ENCODE measurements at regions not wholly inside any gene's neighbourhood (a gene's known extent, or its start where the extent isn't known, plus 50 kb on each side); places are given as distances from the start of the nearest gene placed in this dataset.
"Not testable (repeated sequence)": the region's sequence is repeated elsewhere in the genome, so short reads cannot be mapped to it uniquely, and the experiment has no call there.

- Histone ChIP-seq H3K27ac (ENCODE audit: low read length) (no peak overlapping the region), H4K20me1 (ENCODE audit: insufficient read depth, low read depth, low read length) (no peaks in the 10 kb centered on the region), H2AFZ (ENCODE audit: low read length) (no peak overlapping the region), H3K27me3 (ENCODE audit: low read length) (no peaks in the 10 kb centered on the region), H3K36me3 (ENCODE audit: insufficient read depth, low read length) (no peaks in the 10 kb centered on the region), H3K4me1 (ENCODE audit: low read length) (no peaks in the 10 kb centered on the region), H3K9me2 (replicated peaks; ENCODE audit: insufficient read depth, low read length) (no peaks in the 10 kb centered on the region), H3K9ac (ENCODE audit: low read length) (no peak overlapping the region), H3K4me3 (ENCODE audit: low read length) (no peak overlapping the region), H3K4me2 (ENCODE audit: low read depth, low read length, poor library complexity, severe bottlenecking) (no peak overlapping the region), H3K9me3 (ENCODE audit: low read length) (no peaks in the 10 kb centered on the region), H3K79me2 (ENCODE audit: low read length) (no peaks in the 10 kb centered on the region)
- DNase-seq = no peak
These were observed 476.7 kb downstream of the CNTN3 start for GRCh38 chr3:74137790-74138189.

GRCh38 chr3:74135808-74136207 lies 478.7 kb downstream of the CNTN3 start:
- H3K4me3 ChIP-seq (ENCODE audit: low read length) = no peak overlapping the region
- no peak overlapping the region for H3K9ac ChIP-seq (ENCODE audit: low read length)
- H3K4me2 ChIP-seq (ENCODE audit: low read depth, low read length, poor library complexity, severe bottlenecking) = no peak overlapping the region
- H4K20me1 ChIP-seq (ENCODE audit: insufficient read depth, low read depth, low read length) = no peaks in the 10 kb centered on the region
- H3K27ac ChIP-seq (ENCODE audit: low read length) = no peak overlapping the region
- DNase-seq = no peak
- H3K36me3 ChIP-seq (ENCODE audit: insufficient read depth, low read length) = no peaks in the 10 kb centered on the region
- H3K9me2 ChIP-seq (replicated peaks; ENCODE audit: insufficient read depth, low read length) = no peaks in the 10 kb centered on the region
- no peak overlapping the region for H2AFZ ChIP-seq (ENCODE audit: low read length)
- H3K79me2 ChIP-seq (ENCODE audit: low read length) = no peaks in the 10 kb centered on the region
- H3K9me3 ChIP-seq (ENCODE audit: low read length) = no peaks in the 10 kb centered on the region
- H3K27me3 ChIP-seq (ENCODE audit: low read length) = no peaks in the 10 kb centered on the region
- no peaks in the 10 kb centered on the region for H3K4me1 ChIP-seq (ENCODE audit: low read length)

GRCh38 chr3:74134831-74135230 lies 479.6 kb downstream of the CNTN3 start:
- Histone ChIP-seq H3K9ac (ENCODE audit: low read length) (no peak overlapping the region), H3K36me3 (ENCODE audit: insufficient read depth, low read length) (no peaks in the 10 kb centered on the region), H3K79me2 (ENCODE audit: low read length) (no peaks in the 10 kb centered on the region), H3K9me2 (replicated peaks; ENCODE audit: insufficient read depth, low read length) (no peaks in the 10 kb centered on the region), H3K4me1 (ENCODE audit: low read length) (no peaks in the 10 kb centered on the region), H3K27me3 (ENCODE audit: low read length) (no peaks in the 10 kb centered on the region), H3K4me2 (ENCODE audit: low read depth, low read length, poor library complexity, severe bottlenecking) (no peak overlapping the region), H3K27ac (ENCODE audit: low read length) (no peak overlapping the region), H3K4me3 (ENCODE audit: low read length) (no peak overlapping the region), H3K9me3 (ENCODE audit: low read length) (no peaks in the 10 kb centered on the region), H2AFZ (ENCODE audit: low read length) (no peak overlapping the region), H4K20me1 (ENCODE audit: insufficient read depth, low read depth, low read length) (no peaks in the 10 kb centered on the region)
- no peak for DNase-seq

- not testable (repeated sequence) for H3K4me2 ChIP-seq (ENCODE audit: low read depth, low read length, poor library complexity, severe bottlenecking); H3K27ac ChIP-seq (ENCODE audit: low read length); H3K9ac ChIP-seq (ENCODE audit: low read length); H4K20me1 ChIP-seq (ENCODE audit: insufficient read depth, low read depth, low read length); H3K79me2 ChIP-seq (ENCODE audit: low read length); H3K36me3 ChIP-seq (ENCODE audit: insufficient read depth, low read length); H3K9me3 ChIP-seq (ENCODE audit: low read length); H3K4me1 ChIP-seq (ENCODE audit: low read length); DNase-seq; H2AFZ ChIP-seq (ENCODE audit: low read length); H3K27me3 ChIP-seq (ENCODE audit: low read length); H3K4me3 ChIP-seq (ENCODE audit: low read length); H3K9me2 ChIP-seq (replicated peaks; ENCODE audit: insufficient read depth, low read length)
These were observed 482.7 kb downstream of the CNTN3 start for GRCh38 chr3:74131546-74132328.

- Histone ChIP-seq H3K36me3 (ENCODE audit: insufficient read depth, low read length) (no peaks in the 10 kb centered on the region), H3K79me2 (ENCODE audit: low read length) (no peaks in the 10 kb centered on the region), H3K4me3 (ENCODE audit: low read length) (no peak overlapping the region), H3K4me2 (ENCODE audit: low read depth, low read length, poor library complexity, severe bottlenecking) (no peak overlapping the region), H3K9me3 (ENCODE audit: low read length) (no peaks in the 10 kb centered on the region), H4K20me1 (ENCODE audit: insufficient read depth, low read depth, low read length) (no peaks in the 10 kb centered on the region), H3K9ac (ENCODE audit: low read length) (no peak overlapping the region), H3K4me1 (ENCODE audit: low read length) (no peaks in the 10 kb centered on the region), H3K27me3 (ENCODE audit: low read length) (no peaks in the 10 kb centered on the region), H3K9me2 (replicated peaks; ENCODE audit: insufficient read depth, low read length) (no peaks in the 10 kb centered on the region), H2AFZ (ENCODE audit: low read length) (no peak overlapping the region), H3K27ac (ENCODE audit: low read length) (no peak overlapping the region)
- DNase-seq = no peak
These were observed 484.8 kb downstream of the CNTN3 start for GRCh38 chr3:74129611-74130010.

GRCh38 chr3:74129056-74129455 lies 485.4 kb downstream of the CNTN3 start:
- Histone ChIP-seq H3K79me2 (ENCODE audit: low read length) (no peaks in the 10 kb centered on the region), H4K20me1 (ENCODE audit: insufficient read depth, low read depth, low read length) (no peaks in the 10 kb centered on the region), H3K4me2 (ENCODE audit: low read depth, low read length, poor library complexity, severe bottlenecking) (no peak overlapping the region), H3K4me3 (ENCODE audit: low read length) (no peak overlapping the region), H3K27me3 (ENCODE audit: low read length) (no peaks in the 10 kb centered on the region), H3K36me3 (ENCODE audit: insufficient read depth, low read length) (no peaks in the 10 kb centered on the region), H3K4me1 (ENCODE audit: low read length) (no peaks in the 10 kb centered on the region), H3K27ac (ENCODE audit: low read length) (no peak overlapping the region), H3K9me3 (ENCODE audit: low read length) (no peaks in the 10 kb centered on the region), H2AFZ (ENCODE audit: low read length) (no peak overlapping the region), H3K9ac (ENCODE audit: low read length) (no peak overlapping the region), H3K9me2 (replicated peaks; ENCODE audit: insufficient read depth, low read length) (no peaks in the 10 kb centered on the region)
- DNase-seq = no peak

GRCh38 chr3:74127256-74127655 lies 487.2 kb downstream of the CNTN3 start:
- no peaks in the 10 kb centered on the region for H3K27me3 ChIP-seq (ENCODE audit: low read length)
- no peaks in the 10 kb centered on the region for H3K4me1 ChIP-seq (ENCODE audit: low read length)
- no peak overlapping the region for H3K27ac ChIP-seq (ENCODE audit: low read length)
- no peaks in the 10 kb centered on the region for H3K79me2 ChIP-seq (ENCODE audit: low read length)
- H3K36me3 ChIP-seq (ENCODE audit: insufficient read depth, low read length) = no peaks in the 10 kb centered on the region
- H3K9me3 ChIP-seq (ENCODE audit: low read length) = no peaks in the 10 kb centered on the region
- no peak overlapping the region for H3K9ac ChIP-seq (ENCODE audit: low read length)
- H2AFZ ChIP-seq (ENCODE audit: low read length) = no peak overlapping the region
- no peak overlapping the region for H3K4me3 ChIP-seq (ENCODE audit: low read length)
- H4K20me1 ChIP-seq (ENCODE audit: insufficient read depth, low read depth, low read length) = no peaks in the 10 kb centered on the region
- no peak overlapping the region for H3K4me2 ChIP-seq (ENCODE audit: low read depth, low read length, poor library complexity, severe bottlenecking)
- no peak for DNase-seq
- H3K9me2 ChIP-seq (replicated peaks; ENCODE audit: insufficient read depth, low read length) = no peaks in the 10 kb centered on the region

- no peaks in the 10 kb centered on the region for H4K20me1 ChIP-seq (ENCODE audit: insufficient read depth, low read depth, low read length)
- H3K36me3 ChIP-seq (ENCODE audit: insufficient read depth, low read length) = no peaks in the 10 kb centered on the region
- no peak overlapping the region for H3K27ac ChIP-seq (ENCODE audit: low read length)
- no peak for DNase-seq
- no peaks in the 10 kb centered on the region for H3K79me2 ChIP-seq (ENCODE audit: low read length)
- no peak overlapping the region for H3K4me3 ChIP-seq (ENCODE audit: low read length)
- H3K9me3 ChIP-seq (ENCODE audit: low read length) = no peaks in the 10 kb centered on the region
- H3K9me2 ChIP-seq (replicated peaks; ENCODE audit: insufficient read depth, low read length) = 0 out of 2 replicates have a peak, but pooled peaks cover 3% of the 10 kb centered on the region
- no peak overlapping the region for H2AFZ ChIP-seq (ENCODE audit: low read length)
- H3K4me1 ChIP-seq (ENCODE audit: low read length) = no peaks in the 10 kb centered on the region
- no peak overlapping the region for H3K4me2 ChIP-seq (ENCODE audit: low read depth, low read length, poor library complexity, severe bottlenecking)
- no peaks in the 10 kb centered on the region for H3K27me3 ChIP-seq (ENCODE audit: low read length)
- H3K9ac ChIP-seq (ENCODE audit: low read length) = no peak overlapping the region
These were observed 489.7 kb downstream of the CNTN3 start for GRCh38 chr3:74124782-74125181.
